ENCODE measurements at regions not wholly inside any gene's neighbourhood (a gene's known extent, or its start where the extent isn't known, plus 50 kb on each side); places are given as distances from the start of the nearest gene placed in this dataset.
"Not testable (repeated sequence)": the region's sequence is repeated elsewhere in the genome, so short reads cannot be mapped to it uniquely, and the experiment has no call there.

DNA sequence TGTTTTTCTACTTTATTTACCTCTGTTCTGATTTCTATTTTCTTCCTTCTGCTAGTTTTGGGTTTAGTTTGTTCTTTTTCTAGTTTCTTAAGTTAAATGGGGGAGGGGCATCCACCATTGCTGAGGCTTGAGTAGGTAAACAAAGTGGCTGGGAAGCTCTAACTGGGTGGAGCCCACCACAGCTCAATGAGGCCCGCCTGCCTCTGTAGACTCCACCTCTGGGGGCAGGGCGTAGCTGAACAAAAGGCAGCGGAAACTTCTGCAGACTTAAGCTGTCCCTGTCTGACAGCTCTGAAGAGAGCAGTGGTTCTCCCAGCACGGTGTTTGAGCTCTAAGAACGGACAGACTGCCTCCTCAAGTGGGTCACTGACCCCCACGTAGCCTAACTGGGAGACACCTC is 316.7 kb downstream of the RPLP1 start:
- TF ChIP-seq, protein P1, sequence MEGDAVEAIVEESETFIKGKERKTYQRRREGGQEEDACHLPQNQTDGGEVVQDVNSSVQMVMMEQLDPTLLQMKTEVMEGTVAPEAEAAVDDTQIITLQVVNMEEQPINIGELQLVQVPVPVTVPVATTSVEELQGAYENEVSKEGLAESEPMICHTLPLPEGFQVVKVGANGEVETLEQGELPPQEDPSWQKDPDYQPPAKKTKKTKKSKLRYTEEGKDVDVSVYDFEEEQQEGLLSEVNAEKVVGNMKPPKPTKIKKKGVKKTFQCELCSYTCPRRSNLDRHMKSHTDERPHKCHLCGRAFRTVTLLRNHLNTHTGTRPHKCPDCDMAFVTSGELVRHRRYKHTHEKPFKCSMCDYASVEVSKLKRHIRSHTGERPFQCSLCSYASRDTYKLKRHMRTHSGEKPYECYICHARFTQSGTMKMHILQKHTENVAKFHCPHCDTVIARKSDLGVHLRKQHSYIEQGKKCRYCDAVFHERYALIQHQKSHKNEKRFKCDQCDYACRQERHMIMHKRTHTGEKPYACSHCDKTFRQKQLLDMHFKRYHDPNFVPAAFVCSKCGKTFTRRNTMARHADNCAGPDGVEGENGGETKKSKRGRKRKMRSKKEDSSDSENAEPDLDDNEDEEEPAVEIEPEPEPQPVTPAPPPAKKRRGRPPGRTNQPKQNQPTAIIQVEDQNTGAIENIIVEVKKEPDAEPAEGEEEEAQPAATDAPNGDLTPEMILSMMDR (conservative IDR thresholded peaks at IDR 0.05): not testable (repeated sequence)
- not testable (repeated sequence) for TF ChIP-seq EZH2 (IDR thresholded peaks at IDR 0.05; ENCODE audit: low read depth)

Data from PC-9 (cell line).